Ishikawa (cell line): ENCODE measurements at regions not wholly inside any gene's neighbourhood (a gene's known extent, or its start where the extent isn't known, plus 50 kb on each side); places are given as distances from the start of the nearest gene placed in this dataset.

Experiments
- CEBPB ChIP-seq: IDR thresholded peaks from 2 replicates; pipeline ENCODE4 v1.6.1; 2012
- CREB1 ChIP-seq: IDR thresholded peaks from 2 replicates; pipeline ENCODE4 v1.6.1; 2012; ENCODE audit warnings: low read depth
- EP300 ChIP-seq: IDR thresholded peaks from 2 replicates; pipeline ENCODE4 v1.6.1; 2012; ENCODE audit warnings: borderline replicate concordance
- FOXM1 ChIP-seq: IDR thresholded peaks from 2 replicates; pipeline ENCODE4 v1.6.1; 2012; ENCODE audit warnings: low read depth, borderline replicate concordance
- MAX ChIP-seq: IDR thresholded peaks from 2 replicates; pipeline ENCODE4 v1.6.1; 2012
- NFIC ChIP-seq: IDR thresholded peaks from 2 replicates; pipeline ENCODE4 v1.6.1; 2012
- RAD21 ChIP-seq: IDR thresholded peaks from 2 replicates; pipeline ENCODE4 v1.6.1; 2012; ENCODE audit warnings: low read depth
- REST ChIP-seq: IDR thresholded peaks from 2 replicates; pipeline ENCODE4 v1.6.1; 2012; ENCODE audit warnings: low read depth, mild to moderate bottlenecking
- TAF1 ChIP-seq: IDR thresholded peaks from 2 replicates; pipeline ENCODE4 v1.6.1; 2012; ENCODE audit warnings: low read depth, mild to moderate bottlenecking
- USF1 ChIP-seq: IDR thresholded peaks from 2 replicates; pipeline ENCODE4 v1.6.1; 2012
- YY1 ChIP-seq: IDR thresholded peaks from 2 replicates; pipeline ENCODE4 v1.6.1; 2012; ENCODE audit warnings: low read depth
- ZBTB7A ChIP-seq: IDR thresholded peaks from 2 replicates; pipeline ENCODE4 v1.6.1; 2012; ENCODE audit warnings: low read depth

GRCh38 chr5:42962124-42962523 is 78.0 kb downstream of the ANXA2R start:
- TF ChIP-seq MAX (no peak), USF1 (no peak), YY1 (no peak), RAD21 (no peak), CEBPB (no peak), FOXM1 (no peak), EP300 (no peak), ZBTB7A (no peak), REST (no peak), CREB1 (no peak), TAF1 (no peak), NFIC (no peak)
